GM10266 (cell line): ENCODE measurements at regions not wholly inside any gene's neighbourhood (a gene's known extent, or its start where the extent isn't known, plus 50 kb on each side); places are given as distances from the start of the nearest gene placed in this dataset.

ENCODE experiments used
- DNase-seq: peaks from one replicate; pipeline ENCODE4 v3.0.0; 2012; ENCODE audit errors: extremely low spot score
- TF ChIP-seq, protein P1 (sequence below): IDR thresholded peaks from 2 replicates; pipeline ENCODE4 v1.5.1; 2012; ENCODE audit warnings: mild to moderate bottlenecking, low read depth; ENCODE audit not compliant: control insufficient read depth, insufficient read depth; ENCODE audit errors: missing control alignments

DNA sequence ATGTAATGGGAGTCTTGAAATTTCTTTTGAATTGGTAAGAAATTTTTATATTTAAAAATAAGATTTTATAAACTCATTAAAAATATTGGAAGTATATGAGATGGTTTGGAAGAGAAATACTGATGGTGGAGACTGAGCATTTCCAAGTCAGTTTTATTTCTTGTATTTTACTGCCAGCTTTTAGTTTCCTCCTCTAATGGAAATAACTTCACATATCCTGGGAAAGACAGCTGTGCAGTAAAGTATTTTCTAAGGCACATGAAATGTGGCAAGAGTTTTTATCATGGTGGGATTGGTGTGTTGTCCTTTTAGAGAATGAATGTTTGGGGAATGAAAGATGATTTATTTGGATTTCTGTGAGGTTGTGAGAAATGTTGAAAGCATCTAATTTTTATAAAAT, 346.9 kb upstream of the RGS6 start:
- TF ChIP-seq, protein P1, sequence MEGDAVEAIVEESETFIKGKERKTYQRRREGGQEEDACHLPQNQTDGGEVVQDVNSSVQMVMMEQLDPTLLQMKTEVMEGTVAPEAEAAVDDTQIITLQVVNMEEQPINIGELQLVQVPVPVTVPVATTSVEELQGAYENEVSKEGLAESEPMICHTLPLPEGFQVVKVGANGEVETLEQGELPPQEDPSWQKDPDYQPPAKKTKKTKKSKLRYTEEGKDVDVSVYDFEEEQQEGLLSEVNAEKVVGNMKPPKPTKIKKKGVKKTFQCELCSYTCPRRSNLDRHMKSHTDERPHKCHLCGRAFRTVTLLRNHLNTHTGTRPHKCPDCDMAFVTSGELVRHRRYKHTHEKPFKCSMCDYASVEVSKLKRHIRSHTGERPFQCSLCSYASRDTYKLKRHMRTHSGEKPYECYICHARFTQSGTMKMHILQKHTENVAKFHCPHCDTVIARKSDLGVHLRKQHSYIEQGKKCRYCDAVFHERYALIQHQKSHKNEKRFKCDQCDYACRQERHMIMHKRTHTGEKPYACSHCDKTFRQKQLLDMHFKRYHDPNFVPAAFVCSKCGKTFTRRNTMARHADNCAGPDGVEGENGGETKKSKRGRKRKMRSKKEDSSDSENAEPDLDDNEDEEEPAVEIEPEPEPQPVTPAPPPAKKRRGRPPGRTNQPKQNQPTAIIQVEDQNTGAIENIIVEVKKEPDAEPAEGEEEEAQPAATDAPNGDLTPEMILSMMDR, result no peak

GRCh38 chr14:71586131-71586897, 345.9 kb upstream of the RGS6 start:
- DNase-seq, result no peak
- TF ChIP-seq, protein P1, result no peak

More for the DNA sequence above, 346.9 kb upstream of the RGS6 start:
- DNase-seq, result no peak

GRCh38 chr14:71588028-71588427, 344.2 kb upstream of the RGS6 start:
- TF ChIP-seq, protein P1, result no peak
- no peak for DNase-seq

DNA sequence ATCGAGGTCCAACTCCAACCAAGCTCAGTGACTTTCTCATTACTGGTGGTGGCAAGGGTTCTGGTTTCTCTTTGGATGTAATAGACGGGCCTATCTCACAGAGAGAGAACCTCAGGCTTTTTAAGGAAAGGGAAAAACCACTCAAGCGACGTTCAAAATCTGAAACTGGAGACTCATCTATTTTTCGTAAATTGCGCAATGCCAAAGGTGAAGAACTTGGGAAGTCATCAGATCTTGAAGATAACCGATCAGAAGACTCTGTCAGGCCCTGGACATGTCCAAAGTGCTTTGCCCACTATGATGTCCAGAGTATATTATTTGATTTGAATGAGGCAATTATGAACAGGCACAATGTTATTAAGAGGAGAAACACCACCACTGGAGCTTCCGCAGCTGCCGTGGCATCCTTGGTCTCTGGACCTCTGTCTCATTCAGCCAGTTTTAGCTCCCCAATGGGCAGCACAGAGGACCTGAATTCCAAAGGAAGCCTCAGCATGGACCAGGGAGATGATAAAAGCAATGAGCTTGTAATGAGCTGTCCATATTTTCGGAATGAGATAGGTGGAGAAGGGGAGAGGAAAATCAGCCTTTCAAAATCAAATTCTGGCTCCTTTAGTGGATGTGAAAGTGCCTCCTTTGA, 343.5 kb upstream of the RGS6 start:
- no peak for DNase-seq

GRCh38 chr14:71589609-71590008, 342.6 kb upstream of the RGS6 start:
- TF ChIP-seq, protein P1, result no peak
- DNase-seq, result no peak

More for the DNA sequence above, 343.5 kb upstream of the RGS6 start:
- TF ChIP-seq, protein P1, result no peak

GRCh38 chr14:71590131-71590530, 342.1 kb upstream of the RGS6 start:
- DNase-seq, result no peak
- TF ChIP-seq, protein P1, result no peak

DNA sequence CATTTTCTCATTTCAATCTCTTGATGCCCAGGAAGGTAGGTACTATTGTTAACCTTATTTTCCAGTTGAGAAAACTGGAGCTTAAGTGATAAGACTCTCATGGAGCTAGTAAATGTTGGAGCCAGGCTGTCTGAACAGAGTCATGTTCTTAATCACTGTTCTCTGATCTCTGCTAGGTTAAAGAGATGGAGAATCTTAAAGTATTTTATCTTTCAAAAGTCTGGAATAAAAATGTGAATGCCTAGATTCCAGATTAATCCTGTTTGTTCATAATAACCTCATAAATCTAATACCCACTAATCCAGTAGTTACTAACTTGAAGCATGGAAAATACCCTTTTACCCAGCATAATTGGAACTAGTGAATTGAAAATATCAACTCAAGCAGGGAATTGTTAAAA, 341.0 kb upstream of the RGS6 start:
- no peak for DNase-seq
- TF ChIP-seq, protein P1, result no peak
